ENCODE measurements at regions not wholly inside any gene's neighbourhood (a gene's known extent, or its start where the extent isn't known, plus 50 kb on each side); places are given as distances from the start of the nearest gene placed in this dataset.

DNA sequence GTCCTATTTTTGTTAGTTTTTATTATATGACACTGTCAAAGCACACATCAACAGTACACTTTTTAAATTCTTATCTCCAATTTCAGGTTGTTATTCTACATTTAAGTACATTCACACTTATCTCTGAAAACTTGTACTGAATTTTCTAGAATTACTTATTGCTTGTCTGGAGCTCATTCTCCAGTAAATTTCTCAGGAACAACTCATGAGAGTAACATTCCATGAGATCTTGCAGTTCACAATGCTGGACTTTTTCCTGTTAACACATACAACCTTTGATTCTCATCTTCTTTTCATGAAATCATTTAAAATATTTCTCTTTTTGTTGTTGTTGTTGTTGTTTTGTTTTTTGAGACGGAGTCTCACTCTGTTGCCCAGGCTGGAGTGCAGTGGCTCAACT, 320.9 kb upstream of the CAMK1G start:
- TF ChIP-seq POLR2A (IDR thresholded peaks at IDR 0.05; ENCODE audit: low read depth, low read length) (no peak), POLR2AphosphoS5 (IDR thresholded peaks at IDR 0.05; ENCODE audit: low read depth, low read length) (no peak), POU2F2 (IDR thresholded peaks at IDR 0.05; ENCODE audit: low read depth, low read length) (no peak), SPI1 (IDR thresholded peaks at IDR 0.05; ENCODE audit: low read depth, low read length) (no peak), PAX5 (IDR thresholded peaks at IDR 0.05; ENCODE audit: insufficient read depth, low read length, severe bottlenecking) (no peak), TAF1 (IDR thresholded peaks at IDR 0.05; ENCODE audit: low read depth, low read length) (no peak)

Data from GM12891 (cell line).